ENCODE measurements at regions not wholly inside any gene's neighbourhood (a gene's known extent, or its start where the extent isn't known, plus 50 kb on each side); places are given as distances from the start of the nearest gene placed in this dataset.

GRCh38 chr14:66300886-66301285, 185.3 kb upstream of the CCDC196 start:
- TF ChIP-seq POLR2AphosphoS5 (IDR thresholded peaks at IDR 0.05) (no peak), CTCF (IDR thresholded peaks at IDR 0.05) (no peak)
